Activated T-cell treated with anti-CD3 and anti-CD28 coated beads, Interleukin-2, amount 50 U/mL, for 4 hours (primary cell): ENCODE measurements at regions not wholly inside any gene's neighbourhood (a gene's known extent, or its start where the extent isn't known, plus 50 kb on each side); places are given as distances from the start of the nearest gene placed in this dataset.
"Not testable (repeated sequence)": the region's sequence is repeated elsewhere in the genome, so short reads cannot be mapped to it uniquely, and the experiment has no call there.

Experiments
- ATAC-seq, 2 donors: fragments of 200-7000 bp; cut with Tn5 transposase; one replicate each; pipeline ENCODE4 v1.10.0; 2021
- DNase-seq: peaks from one replicate; pipeline ENCODE4 v3.0.0-alpha.2; 2020
- H3K27me3 Mint-ChIP-seq: one replicate; pipeline ENCODE4 v1.8.0; 2021; ENCODE audit warnings: low read depth, mixed read lengths
- H3K36me3 Mint-ChIP-seq: one replicate; pipeline ENCODE4 v1.8.0; 2022; ENCODE audit warnings: mixed read lengths; ENCODE audit not compliant: insufficient read depth
- H3K4me1 Mint-ChIP-seq: one replicate; pipeline ENCODE4 v1.8.0; 2021; ENCODE audit warnings: low read depth, mixed read lengths
- H3K4me3 Mint-ChIP-seq: one replicate; pipeline ENCODE4 v1.8.0; 2021; ENCODE audit warnings: mild to moderate bottlenecking, moderate library complexity, mixed read lengths
- H3K9me3 Mint-ChIP-seq: one replicate; pipeline ENCODE4 v1.8.0; 2021; ENCODE audit warnings: mixed read lengths

- not testable (repeated sequence) for H3K27me3 Mint-ChIP-seq, H3K4me1 Mint-ChIP-seq, ATAC-seq, H3K4me3 Mint-ChIP-seq, H3K9me3 Mint-ChIP-seq, H3K36me3 Mint-ChIP-seq, DNase-seq
Measured at GRCh38 chr1:196366-196765, 255.1 kb downstream of the OR4F29 start.

GRCh38 chr1:191296-192049 is 260.0 kb downstream of the OR4F29 start:
- H3K36me3 Mint-ChIP-seq, H3K9me3 Mint-ChIP-seq, H3K4me1 Mint-ChIP-seq, H3K4me3 Mint-ChIP-seq, ATAC-seq, DNase-seq, H3K27me3 Mint-ChIP-seq: not testable (repeated sequence)

GRCh38 chr1:190678-191077 is 260.8 kb downstream of the OR4F29 start:
- not testable (repeated sequence) for DNase-seq, ATAC-seq, H3K27me3 Mint-ChIP-seq, H3K4me3 Mint-ChIP-seq, H3K4me1 Mint-ChIP-seq, H3K9me3 Mint-ChIP-seq, H3K36me3 Mint-ChIP-seq

- H3K36me3 Mint-ChIP-seq, ATAC-seq, H3K4me3 Mint-ChIP-seq: not testable (repeated sequence)
Measured at GRCh38 chr1:189915-190314, 261.6 kb downstream of the OR4F29 start.

GRCh38 chr1:189270-189669 is 262.2 kb downstream of the OR4F29 start:
- H3K36me3 Mint-ChIP-seq, ATAC-seq, H3K27me3 Mint-ChIP-seq, DNase-seq, H3K9me3 Mint-ChIP-seq, H3K4me3 Mint-ChIP-seq, H3K4me1 Mint-ChIP-seq: not testable (repeated sequence)

More at GRCh38 chr1:189915-190314, 261.6 kb downstream of the OR4F29 start:
- not testable (repeated sequence) for H3K9me3 Mint-ChIP-seq, H3K27me3 Mint-ChIP-seq, H3K4me1 Mint-ChIP-seq, DNase-seq

- H3K9me3 Mint-ChIP-seq, H3K4me1 Mint-ChIP-seq, H3K36me3 Mint-ChIP-seq, DNase-seq, ATAC-seq, H3K27me3 Mint-ChIP-seq, H3K4me3 Mint-ChIP-seq: not testable (repeated sequence)
Measured at GRCh38 chr1:187298-187697, 264.2 kb downstream of the OR4F29 start.

GRCh38 chr1:186691-187131 is 264.8 kb downstream of the OR4F29 start:
- not testable (repeated sequence) for H3K36me3 Mint-ChIP-seq, H3K4me1 Mint-ChIP-seq, H3K27me3 Mint-ChIP-seq, H3K4me3 Mint-ChIP-seq, H3K9me3 Mint-ChIP-seq, DNase-seq, ATAC-seq

- ATAC-seq, H3K36me3 Mint-ChIP-seq, H3K9me3 Mint-ChIP-seq: not testable (repeated sequence)
Measured at GRCh38 chr1:186223-186622, 265.3 kb downstream of the OR4F29 start.

GRCh38 chr1:185526-185925 is 266.0 kb downstream of the OR4F29 start:
- not testable (repeated sequence) for DNase-seq, H3K27me3 Mint-ChIP-seq, H3K4me3 Mint-ChIP-seq, H3K4me1 Mint-ChIP-seq, ATAC-seq, H3K9me3 Mint-ChIP-seq, H3K36me3 Mint-ChIP-seq

More at GRCh38 chr1:186223-186622, 265.3 kb downstream of the OR4F29 start:
- H3K4me1 Mint-ChIP-seq, DNase-seq, H3K27me3 Mint-ChIP-seq, H3K4me3 Mint-ChIP-seq: not testable (repeated sequence)

- DNase-seq = not testable (repeated sequence)
Measured at GRCh38 chr1:184336-184686, 267.2 kb downstream of the OR4F29 start.

GRCh38 chr1:183620-184335 is 267.7 kb downstream of the OR4F29 start:
- not testable (repeated sequence) for H3K27me3 Mint-ChIP-seq, H3K36me3 Mint-ChIP-seq, H3K9me3 Mint-ChIP-seq, H3K4me1 Mint-ChIP-seq, ATAC-seq, DNase-seq, H3K4me3 Mint-ChIP-seq

More at GRCh38 chr1:184336-184686, 267.2 kb downstream of the OR4F29 start:
- not testable (repeated sequence) for ATAC-seq, H3K4me3 Mint-ChIP-seq, H3K4me1 Mint-ChIP-seq, H3K36me3 Mint-ChIP-seq, H3K27me3 Mint-ChIP-seq, H3K9me3 Mint-ChIP-seq

- not testable (repeated sequence) for DNase-seq, H3K9me3 Mint-ChIP-seq, H3K27me3 Mint-ChIP-seq, H3K36me3 Mint-ChIP-seq, ATAC-seq, H3K4me1 Mint-ChIP-seq, H3K4me3 Mint-ChIP-seq
Measured at GRCh38 chr1:183081-183480, 268.4 kb downstream of the OR4F29 start.

- not testable (repeated sequence) for H3K9me3 Mint-ChIP-seq, H3K27me3 Mint-ChIP-seq, H3K36me3 Mint-ChIP-seq, DNase-seq, H3K4me1 Mint-ChIP-seq, ATAC-seq, H3K4me3 Mint-ChIP-seq
Measured at GRCh38 chr1:182631-183030, 268.8 kb downstream of the OR4F29 start.

- not testable (repeated sequence) for H3K36me3 Mint-ChIP-seq, H3K4me1 Mint-ChIP-seq, H3K4me3 Mint-ChIP-seq, H3K9me3 Mint-ChIP-seq, H3K27me3 Mint-ChIP-seq
- ATAC-seq (peak; percentile 18 to 25), DNase-seq (peak; percentile 39)
Measured at GRCh38 chr1:181247-182216, 269.9 kb downstream of the OR4F29 start.
